Loucy (cell line): ENCODE measurements at regions not wholly inside any gene's neighbourhood (a gene's known extent, or its start where the extent isn't known, plus 50 kb on each side); places are given as distances from the start of the nearest gene placed in this dataset.

ENCODE experiments used
- CTCF ChIP-seq: fragments of 200-600 bp; sonication (generic); conservative IDR thresholded peaks from 2 replicates; pipeline ENCODE4 v1.5.1; 2014; ENCODE audit warnings: mild to moderate bottlenecking, antibody characterized with exemption, low read length
- EZH2phosphoT487 ChIP-seq: fragments of 200-600 bp; IDR thresholded peaks from 2 replicates; pipeline ENCODE4 v1.6.1; 2018; ENCODE audit warnings: antibody characterized with exemption, mild to moderate bottlenecking, moderate library complexity, borderline replicate concordance

- TF ChIP-seq CTCF: no peak
- no peak for TF ChIP-seq EZH2phosphoT487
These were observed 191.7 kb downstream of the SPTSSA start for GRCh38 chr14:34270361-34270760.
